22Rv1 (cell line): ENCODE measurements at regions not wholly inside any gene's neighbourhood (a gene's known extent, or its start where the extent isn't known, plus 50 kb on each side); places are given as distances from the start of the nearest gene placed in this dataset.

Experiments used
- ZFX ChIP-seq: fragments of 450-650 bp; IDR thresholded peaks from 2 replicates; pipeline ENCODE4 v1.6.1; 2017; ENCODE audit warnings: antibody characterized with exemption, borderline replicate concordance
- TF ChIP-seq, protein P1 (sequence below): fragments of 450-650 bp; IDR thresholded peaks from 2 replicates; pipeline ENCODE4 v1.5.1; 2017; ENCODE audit warnings: mild to moderate bottlenecking

- TF ChIP-seq, protein P1, sequence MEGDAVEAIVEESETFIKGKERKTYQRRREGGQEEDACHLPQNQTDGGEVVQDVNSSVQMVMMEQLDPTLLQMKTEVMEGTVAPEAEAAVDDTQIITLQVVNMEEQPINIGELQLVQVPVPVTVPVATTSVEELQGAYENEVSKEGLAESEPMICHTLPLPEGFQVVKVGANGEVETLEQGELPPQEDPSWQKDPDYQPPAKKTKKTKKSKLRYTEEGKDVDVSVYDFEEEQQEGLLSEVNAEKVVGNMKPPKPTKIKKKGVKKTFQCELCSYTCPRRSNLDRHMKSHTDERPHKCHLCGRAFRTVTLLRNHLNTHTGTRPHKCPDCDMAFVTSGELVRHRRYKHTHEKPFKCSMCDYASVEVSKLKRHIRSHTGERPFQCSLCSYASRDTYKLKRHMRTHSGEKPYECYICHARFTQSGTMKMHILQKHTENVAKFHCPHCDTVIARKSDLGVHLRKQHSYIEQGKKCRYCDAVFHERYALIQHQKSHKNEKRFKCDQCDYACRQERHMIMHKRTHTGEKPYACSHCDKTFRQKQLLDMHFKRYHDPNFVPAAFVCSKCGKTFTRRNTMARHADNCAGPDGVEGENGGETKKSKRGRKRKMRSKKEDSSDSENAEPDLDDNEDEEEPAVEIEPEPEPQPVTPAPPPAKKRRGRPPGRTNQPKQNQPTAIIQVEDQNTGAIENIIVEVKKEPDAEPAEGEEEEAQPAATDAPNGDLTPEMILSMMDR = no peak
- no peak for TF ChIP-seq ZFX
Observed at GRCh38 chr20:6994452-6994851, 227.0 kb downstream of the BMP2 start.
